GM18505 (cell line): ENCODE measurements at regions not wholly inside any gene's neighbourhood (a gene's known extent, or its start where the extent isn't known, plus 50 kb on each side); places are given as distances from the start of the nearest gene placed in this dataset.
"Not testable (repeated sequence)": the region's sequence is repeated elsewhere in the genome, so short reads cannot be mapped to it uniquely, and the experiment has no call there.

Source experiments
- ATAC-seq: cut with Tn5 transposase; IDR thresholded peaks from one replicate; pipeline ENCODE4 v1.9.1; 2021; ENCODE audit not compliant: unreplicated experiment
- POLR2A ChIP-seq: IDR thresholded peaks from 4 replicates; pipeline ENCODE4 v1.6.1; 2011; ENCODE audit warnings: borderline replicate concordance; ENCODE audit not compliant: insufficient read depth, insufficient read length; ENCODE audit errors: extremely low read depth

DNA sequence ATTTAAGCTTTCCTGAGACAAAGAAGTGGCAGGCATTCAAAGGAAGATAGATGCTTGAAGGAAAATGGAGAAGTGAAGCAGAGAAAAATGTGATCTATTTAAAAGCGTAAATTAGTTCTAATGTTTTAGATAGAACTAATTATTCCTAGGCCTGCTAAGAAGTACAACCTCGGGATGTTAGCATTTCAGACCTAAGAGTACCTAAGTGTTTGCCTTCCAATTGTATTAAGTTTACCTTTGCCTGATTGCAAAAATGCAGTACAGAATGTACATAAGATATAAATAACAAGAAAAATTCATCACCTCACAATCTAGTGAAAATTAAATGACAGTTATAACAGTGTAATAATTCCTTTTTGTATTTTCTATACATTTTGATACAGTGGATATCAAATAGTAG is 71.1 kb upstream of the HNMT start:
- ATAC-seq, result no peak
- TF ChIP-seq POLR2A, result no peak

- ATAC-seq, result no peak
- no peak for TF ChIP-seq POLR2A
Measured at GRCh38 chr2:137896467-137896866, 67.8 kb upstream of the HNMT start.

- no peak for TF ChIP-seq POLR2A
- no peak for ATAC-seq
Measured at GRCh38 chr2:137897082-137897481, 67.2 kb upstream of the HNMT start.

DNA sequence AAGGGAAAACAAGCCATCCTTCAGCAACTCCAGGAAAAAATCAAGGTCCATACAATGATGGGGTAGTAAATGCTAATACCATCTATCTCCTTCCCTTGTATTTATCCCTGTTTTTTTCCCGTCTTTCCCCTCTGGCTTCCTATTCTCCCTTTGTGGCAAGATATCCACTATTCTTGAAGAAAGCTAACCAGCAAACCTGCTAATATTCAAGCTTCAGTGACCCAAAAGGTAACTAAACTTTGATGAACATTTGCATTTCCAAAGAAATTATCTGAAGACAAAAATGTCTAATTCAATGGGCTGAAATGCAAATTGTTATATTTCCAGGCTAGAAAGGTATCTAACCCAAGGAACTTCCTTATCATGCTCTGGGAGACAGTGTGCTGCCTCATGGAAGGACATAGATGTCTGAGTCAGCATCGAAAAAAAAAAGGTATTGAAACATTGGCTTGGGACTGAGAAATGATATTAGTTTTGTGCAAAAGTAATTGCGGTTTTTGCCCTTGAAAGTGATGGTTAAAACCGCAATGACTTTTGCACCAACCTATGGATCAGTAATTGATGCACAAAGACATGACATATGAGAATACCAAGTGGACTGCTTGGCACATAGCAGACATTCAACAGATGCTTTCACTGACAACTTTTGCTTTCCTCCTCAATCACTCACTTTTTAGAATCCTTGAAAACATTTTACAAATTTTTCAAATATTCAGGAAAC is 63.7 kb upstream of the HNMT start:
- no peak for TF ChIP-seq POLR2A
- no peak for ATAC-seq

GRCh38 chr2:137910641-137911040 is 53.6 kb upstream of the HNMT start:
- no peak for TF ChIP-seq POLR2A
- ATAC-seq, result no peak

GRCh38 chr2:137912371-137912770 is 51.9 kb upstream of the HNMT start:
- ATAC-seq, result no peak
- TF ChIP-seq POLR2A, result no peak

GRCh38 chr2:137913169-137913568 is 51.1 kb upstream of the HNMT start:
- no peak for TF ChIP-seq POLR2A

DNA sequence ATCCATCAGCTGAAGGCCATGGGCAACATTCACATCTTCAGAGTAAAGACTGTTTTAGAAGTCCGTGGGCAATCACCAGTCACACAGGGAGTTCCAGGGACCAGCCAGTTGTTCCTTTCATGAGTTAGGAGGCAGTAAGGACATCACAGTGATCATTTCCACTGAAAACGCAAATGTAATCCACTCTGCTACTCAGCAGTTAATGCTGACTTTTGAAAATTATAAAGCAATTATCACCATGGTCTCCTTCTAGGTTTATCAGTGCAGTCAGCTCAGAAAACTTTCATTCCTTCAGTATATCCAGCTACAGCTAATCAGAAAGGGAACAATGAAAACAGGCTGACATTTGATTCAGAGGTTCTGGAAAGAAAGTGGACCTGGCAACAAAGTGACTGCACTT is 50.6 kb upstream of the HNMT start:
- ATAC-seq, result not testable (repeated sequence)

More at GRCh38 chr2:137913169-137913568, 51.1 kb upstream of the HNMT start:
- no peak for ATAC-seq
